ENCODE measurements at regions not wholly inside any gene's neighbourhood (a gene's known extent, or its start where the extent isn't known, plus 50 kb on each side); places are given as distances from the start of the nearest gene placed in this dataset.

DNA sequence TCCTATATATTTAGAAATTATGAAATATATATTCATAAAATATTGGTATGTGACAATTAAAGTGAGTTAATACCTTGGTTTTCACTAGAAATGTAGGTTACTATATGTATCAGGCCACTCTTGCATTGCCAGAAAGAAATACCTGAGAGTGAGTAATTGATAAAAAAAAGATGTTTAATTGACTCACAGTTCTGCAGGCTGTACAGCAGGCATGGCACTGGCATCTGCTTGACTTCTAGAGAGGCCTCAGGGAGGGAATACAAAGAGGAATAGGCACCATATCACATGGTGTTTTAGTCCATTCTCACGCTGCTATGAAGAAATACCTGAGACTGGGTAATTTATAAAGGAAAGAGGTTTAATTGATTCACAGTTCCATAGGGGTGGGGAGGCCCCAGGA lies 1560.6 kb downstream of the STIM2 start:
- DNase-seq (ENCODE audit: low spot score) = no peak
- Mint-ChIP-seq H3K4me3 (no peak overlapping the region), H3K4me1 (peaks cover 3% of the 10 kb centered on the region; the same call in 1 of the 3 replicates), H3K9me3 (no peaks in the 10 kb centered on the region; the same call in 2 of the 3 replicates), H3K36me3 (ENCODE audit: low read depth) (peaks cover 3% of the 10 kb centered on the region; the same call in 1 of the 3 replicates), H3K27me3 (ENCODE audit: insufficient read depth, low read depth, poor library complexity) (no peaks in the 10 kb centered on the region), H3K27ac (no peak overlapping the region)
- no peaks in the 10 kb centered on the region for H3K9me2 ChIP-seq (ENCODE audit: insufficient read depth)
- TF ChIP-seq, protein P1, sequence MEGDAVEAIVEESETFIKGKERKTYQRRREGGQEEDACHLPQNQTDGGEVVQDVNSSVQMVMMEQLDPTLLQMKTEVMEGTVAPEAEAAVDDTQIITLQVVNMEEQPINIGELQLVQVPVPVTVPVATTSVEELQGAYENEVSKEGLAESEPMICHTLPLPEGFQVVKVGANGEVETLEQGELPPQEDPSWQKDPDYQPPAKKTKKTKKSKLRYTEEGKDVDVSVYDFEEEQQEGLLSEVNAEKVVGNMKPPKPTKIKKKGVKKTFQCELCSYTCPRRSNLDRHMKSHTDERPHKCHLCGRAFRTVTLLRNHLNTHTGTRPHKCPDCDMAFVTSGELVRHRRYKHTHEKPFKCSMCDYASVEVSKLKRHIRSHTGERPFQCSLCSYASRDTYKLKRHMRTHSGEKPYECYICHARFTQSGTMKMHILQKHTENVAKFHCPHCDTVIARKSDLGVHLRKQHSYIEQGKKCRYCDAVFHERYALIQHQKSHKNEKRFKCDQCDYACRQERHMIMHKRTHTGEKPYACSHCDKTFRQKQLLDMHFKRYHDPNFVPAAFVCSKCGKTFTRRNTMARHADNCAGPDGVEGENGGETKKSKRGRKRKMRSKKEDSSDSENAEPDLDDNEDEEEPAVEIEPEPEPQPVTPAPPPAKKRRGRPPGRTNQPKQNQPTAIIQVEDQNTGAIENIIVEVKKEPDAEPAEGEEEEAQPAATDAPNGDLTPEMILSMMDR (conservative IDR thresholded peaks at IDR 0.05; ENCODE audit: low read depth in 2 of 2) = no peak
- no peak for TF ChIP-seq CREB1 (CRISPR knock-in tag; IDR thresholded peaks at IDR 0.05; ENCODE audit: low read depth)
- no peak for TF ChIP-seq EZH2phosphoT487 (IDR thresholded peaks at IDR 0.05; ENCODE audit: unreplicated experiment)
- TF ChIP-seq, protein P2, sequence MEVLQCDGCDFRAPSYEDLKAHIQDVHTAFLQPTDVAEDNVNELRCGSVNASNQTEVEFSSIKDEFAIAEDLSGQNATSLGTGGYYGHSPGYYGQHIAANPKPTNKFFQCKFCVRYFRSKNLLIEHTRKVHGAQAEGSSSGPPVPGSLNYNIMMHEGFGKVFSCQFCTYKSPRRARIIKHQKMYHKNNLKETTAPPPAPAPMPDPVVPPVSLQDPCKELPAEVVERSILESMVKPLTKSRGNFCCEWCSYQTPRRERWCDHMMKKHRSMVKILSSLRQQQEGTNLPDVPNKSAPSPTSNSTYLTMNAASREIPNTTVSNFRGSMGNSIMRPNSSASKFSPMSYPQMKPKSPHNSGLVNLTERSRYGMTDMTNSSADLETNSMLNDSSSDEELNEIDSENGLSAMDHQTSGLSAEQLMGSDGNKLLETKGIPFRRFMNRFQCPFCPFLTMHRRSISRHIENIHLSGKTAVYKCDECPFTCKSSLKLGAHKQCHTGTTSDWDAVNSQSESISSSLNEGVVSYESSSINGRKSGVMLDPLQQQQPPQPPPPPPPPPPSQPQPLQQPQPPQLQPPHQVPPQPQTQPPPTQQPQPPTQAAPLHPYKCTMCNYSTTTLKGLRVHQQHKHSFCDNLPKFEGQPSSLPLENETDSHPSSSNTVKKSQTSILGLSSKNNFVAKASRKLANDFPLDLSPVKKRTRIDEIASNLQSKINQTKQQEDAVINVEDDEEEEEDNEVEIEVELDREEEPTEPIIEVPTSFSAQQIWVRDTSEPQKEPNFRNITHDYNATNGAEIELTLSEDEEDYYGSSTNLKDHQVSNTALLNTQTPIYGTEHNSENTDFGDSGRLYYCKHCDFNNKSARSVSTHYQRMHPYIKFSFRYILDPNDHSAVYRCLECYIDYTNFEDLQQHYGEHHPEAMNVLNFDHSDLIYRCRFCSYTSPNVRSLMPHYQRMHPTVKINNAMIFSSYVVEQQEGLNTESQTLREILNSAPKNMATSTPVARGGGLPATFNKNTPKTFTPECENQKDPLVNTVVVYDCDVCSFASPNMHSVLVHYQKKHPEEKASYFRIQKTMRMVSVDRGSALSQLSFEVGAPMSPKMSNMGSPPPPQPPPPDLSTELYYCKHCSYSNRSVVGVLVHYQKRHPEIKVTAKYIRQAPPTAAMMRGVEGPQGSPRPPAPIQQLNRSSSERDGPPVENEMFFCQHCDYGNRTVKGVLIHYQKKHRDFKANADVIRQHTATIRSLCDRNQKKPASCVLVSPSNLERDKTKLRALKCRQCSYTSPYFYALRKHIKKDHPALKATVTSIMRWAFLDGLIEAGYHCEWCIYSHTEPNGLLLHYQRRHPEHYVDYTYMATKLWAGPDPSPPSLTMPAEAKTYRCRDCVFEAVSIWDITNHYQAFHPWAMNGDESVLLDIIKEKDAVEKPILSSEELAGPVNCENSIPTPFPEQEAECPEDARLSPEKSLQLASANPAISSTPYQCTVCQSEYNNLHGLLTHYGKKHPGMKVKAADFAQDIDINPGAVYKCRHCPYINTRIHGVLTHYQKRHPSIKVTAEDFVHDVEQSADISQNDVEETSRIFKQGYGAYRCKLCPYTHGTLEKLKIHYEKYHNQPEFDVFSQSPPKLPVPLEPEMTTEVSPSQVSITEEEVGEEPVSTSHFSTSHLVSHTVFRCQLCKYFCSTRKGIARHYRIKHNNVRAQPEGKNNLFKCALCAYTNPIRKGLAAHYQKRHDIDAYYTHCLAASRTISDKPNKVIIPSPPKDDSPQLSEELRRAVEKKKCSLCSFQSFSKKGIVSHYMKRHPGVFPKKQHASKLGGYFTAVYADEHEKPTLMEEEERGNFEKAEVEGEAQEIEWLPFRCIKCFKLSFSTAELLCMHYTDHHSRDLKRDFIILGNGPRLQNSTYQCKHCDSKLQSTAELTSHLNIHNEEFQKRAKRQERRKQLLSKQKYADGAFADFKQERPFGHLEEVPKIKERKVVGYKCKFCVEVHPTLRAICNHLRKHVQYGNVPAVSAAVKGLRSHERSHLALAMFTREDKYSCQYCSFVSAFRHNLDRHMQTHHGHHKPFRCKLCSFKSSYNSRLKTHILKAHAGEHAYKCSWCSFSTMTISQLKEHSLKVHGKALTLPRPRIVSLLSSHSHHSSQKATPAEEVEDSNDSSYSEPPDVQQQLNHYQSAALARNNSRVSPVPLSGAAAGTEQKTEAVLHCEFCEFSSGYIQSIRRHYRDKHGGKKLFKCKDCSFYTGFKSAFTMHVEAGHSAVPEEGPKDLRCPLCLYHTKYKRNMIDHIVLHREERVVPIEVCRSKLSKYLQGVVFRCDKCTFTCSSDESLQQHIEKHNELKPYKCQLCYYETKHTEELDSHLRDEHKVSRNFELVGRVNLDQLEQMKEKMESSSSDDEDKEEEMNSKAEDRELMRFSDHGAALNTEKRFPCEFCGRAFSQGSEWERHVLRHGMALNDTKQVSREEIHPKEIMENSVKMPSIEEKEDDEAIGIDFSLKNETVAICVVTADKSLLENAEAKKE (CRISPR knock-in tag; IDR thresholded peaks at IDR 0.05) = no peak
- TF ChIP-seq NANOG (IDR thresholded peaks at IDR 0.05; ENCODE audit: borderline replicate concordance) = no peak
- TF ChIP-seq ZNF114 (CRISPR knock-in tag; IDR thresholded peaks at IDR 0.05) = no peak
- no peak for TF ChIP-seq STAT1 (IDR thresholded peaks at IDR 0.05; ENCODE audit: unreplicated experiment)
- TF ChIP-seq, protein P3, sequence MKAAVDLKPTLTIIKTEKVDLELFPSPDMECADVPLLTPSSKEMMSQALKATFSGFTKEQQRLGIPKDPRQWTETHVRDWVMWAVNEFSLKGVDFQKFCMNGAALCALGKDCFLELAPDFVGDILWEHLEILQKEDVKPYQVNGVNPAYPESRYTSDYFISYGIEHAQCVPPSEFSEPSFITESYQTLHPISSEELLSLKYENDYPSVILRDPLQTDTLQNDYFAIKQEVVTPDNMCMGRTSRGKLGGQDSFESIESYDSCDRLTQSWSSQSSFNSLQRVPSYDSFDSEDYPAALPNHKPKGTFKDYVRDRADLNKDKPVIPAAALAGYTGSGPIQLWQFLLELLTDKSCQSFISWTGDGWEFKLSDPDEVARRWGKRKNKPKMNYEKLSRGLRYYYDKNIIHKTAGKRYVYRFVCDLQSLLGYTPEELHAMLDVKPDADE (IDR thresholded peaks at IDR 0.05) = no peak
- H3K79me2 ChIP-seq (replicated peaks; ENCODE audit: insufficient read depth) = no peaks in the 10 kb centered on the region
- no peaks in the 10 kb centered on the region for H3F3A ChIP-seq (replicated peaks; ENCODE audit: low read depth)
- H3K36me3 ChIP-seq (ENCODE audit: insufficient read depth) = no peaks in the 10 kb centered on the region
- no peak for ATAC-seq
- H3K4me2 ChIP-seq = no peak overlapping the region
- H3K27me3 ChIP-seq (ENCODE audit: insufficient read depth) = no peaks in the 10 kb centered on the region
- no peaks in the 10 kb centered on the region for H3K4me1 ChIP-seq (ENCODE audit: insufficient read depth)
- H3K27ac ChIP-seq (ENCODE audit: low read depth) = no peak overlapping the region
- H3K4me3 ChIP-seq = no peak overlapping the region
- no peak overlapping the region for H2AFZ ChIP-seq
- H4K20me1 ChIP-seq (replicated peaks; ENCODE audit: insufficient read depth) = no peaks in the 10 kb centered on the region
